GM12878 (cell line): ENCODE measurements at regions not wholly inside any gene's neighbourhood (a gene's known extent, or its start where the extent isn't known, plus 50 kb on each side); places are given as distances from the start of the nearest gene placed in this dataset.

Source experiments
- CBX5 ChIP-seq: sonication (generic); IDR thresholded peaks from 2 replicates; pipeline ENCODE4 v1.6.1; 2016; ENCODE audit warnings: low read depth, moderate library complexity, mild to moderate bottlenecking, inconsistent platforms
- CEBPB ChIP-seq, 2 experiments: fragments of 150-350 bp in 1 of 2; IDR thresholded peaks; 2 replicates each; pipeline ENCODE4 v1.6.1; 2012 to 2014; ENCODE audit warnings: low read depth in 2 of 2, low read length in 2 of 2, borderline replicate concordance in 1 of 2, inconsistent platforms in 1 of 2
- EP300 ChIP-seq, 2 experiments: fragments of 150-350 bp in 1 of 2; IDR thresholded peaks; 2 replicates each; pipeline ENCODE4 v1.6.1; 2011 to 2012; ENCODE audit warnings: low read depth in 2 of 2, low read length in 2 of 2, borderline replicate concordance in 1 of 2, improper control_type of control experiment in 1 of 2, inconsistent platforms in 1 of 2; ENCODE audit not compliant: control insufficient read depth in 1 of 2
- FOXK2 ChIP-seq: fragments of 450-650 bp; IDR thresholded peaks from 2 replicates; pipeline ENCODE4 v1.6.1; 2017; ENCODE audit warnings: mild to moderate bottlenecking, moderate library complexity
- GATAD2B ChIP-seq: fragments of 450-650 bp; conservative IDR thresholded peaks from 2 replicates; pipeline ENCODE4 v1.6.1; 2017; ENCODE audit warnings: low read depth, mild to moderate bottlenecking, moderate library complexity
- IRF4 ChIP-seq: IDR thresholded peaks from 2 replicates; pipeline ENCODE4 v1.6.1; 2011; ENCODE audit warnings: low read depth, low read length
- NRF1 ChIP-seq: conservative IDR thresholded peaks from 2 replicates; pipeline ENCODE4 v1.6.1; 2011; ENCODE audit warnings: mild to moderate bottlenecking, low read depth, low read length, improper control_type of control experiment
- SREBF2 ChIP-seq: IDR thresholded peaks from 2 replicates; pipeline ENCODE4 v1.6.1; 2012; ENCODE audit warnings: mild to moderate bottlenecking, low read length
- WRNIP1 ChIP-seq: IDR thresholded peaks from 2 replicates; pipeline ENCODE4 v1.6.1; 2011; ENCODE audit warnings: low read depth, low read length, improper control_type of control experiment, borderline replicate concordance
- TF ChIP-seq, protein P1 (sequence below): fragments of 450-650 bp; IDR thresholded peaks from 2 replicates; pipeline ENCODE4 v1.6.1; 2016; ENCODE audit warnings: mild to moderate bottlenecking, moderate library complexity, borderline replicate concordance
- TF ChIP-seq, protein P2 (sequence below): fragments of 450-650 bp; IDR thresholded peaks from 2 replicates; pipeline ENCODE4 v1.6.1; 2014; ENCODE audit warnings: mild to moderate bottlenecking

GRCh38 chrX:131728295-131729145 is 184.6 kb downstream of the OR13H1 start (continued):
- TF ChIP-seq IRF4 (no peak), FOXK2 (no peak), WRNIP1 (no peak), CBX5 (no peak), GATAD2B (no peak), NRF1 (no peak), CEBPB (IDR thresholded peaks at IDR 0.05; ENCODE audit: borderline replicate concordance in 1 of 2, low read depth in 2 of 2, low read length in 2 of 2) (no peak), EP300 (IDR thresholded peaks at IDR 0.05; ENCODE audit: borderline replicate concordance in 1 of 2, control insufficient read depth in 1 of 2, low read depth in 2 of 2, low read length in 2 of 2) (no peak), SREBF2 (no peak)
- TF ChIP-seq, protein P1, sequence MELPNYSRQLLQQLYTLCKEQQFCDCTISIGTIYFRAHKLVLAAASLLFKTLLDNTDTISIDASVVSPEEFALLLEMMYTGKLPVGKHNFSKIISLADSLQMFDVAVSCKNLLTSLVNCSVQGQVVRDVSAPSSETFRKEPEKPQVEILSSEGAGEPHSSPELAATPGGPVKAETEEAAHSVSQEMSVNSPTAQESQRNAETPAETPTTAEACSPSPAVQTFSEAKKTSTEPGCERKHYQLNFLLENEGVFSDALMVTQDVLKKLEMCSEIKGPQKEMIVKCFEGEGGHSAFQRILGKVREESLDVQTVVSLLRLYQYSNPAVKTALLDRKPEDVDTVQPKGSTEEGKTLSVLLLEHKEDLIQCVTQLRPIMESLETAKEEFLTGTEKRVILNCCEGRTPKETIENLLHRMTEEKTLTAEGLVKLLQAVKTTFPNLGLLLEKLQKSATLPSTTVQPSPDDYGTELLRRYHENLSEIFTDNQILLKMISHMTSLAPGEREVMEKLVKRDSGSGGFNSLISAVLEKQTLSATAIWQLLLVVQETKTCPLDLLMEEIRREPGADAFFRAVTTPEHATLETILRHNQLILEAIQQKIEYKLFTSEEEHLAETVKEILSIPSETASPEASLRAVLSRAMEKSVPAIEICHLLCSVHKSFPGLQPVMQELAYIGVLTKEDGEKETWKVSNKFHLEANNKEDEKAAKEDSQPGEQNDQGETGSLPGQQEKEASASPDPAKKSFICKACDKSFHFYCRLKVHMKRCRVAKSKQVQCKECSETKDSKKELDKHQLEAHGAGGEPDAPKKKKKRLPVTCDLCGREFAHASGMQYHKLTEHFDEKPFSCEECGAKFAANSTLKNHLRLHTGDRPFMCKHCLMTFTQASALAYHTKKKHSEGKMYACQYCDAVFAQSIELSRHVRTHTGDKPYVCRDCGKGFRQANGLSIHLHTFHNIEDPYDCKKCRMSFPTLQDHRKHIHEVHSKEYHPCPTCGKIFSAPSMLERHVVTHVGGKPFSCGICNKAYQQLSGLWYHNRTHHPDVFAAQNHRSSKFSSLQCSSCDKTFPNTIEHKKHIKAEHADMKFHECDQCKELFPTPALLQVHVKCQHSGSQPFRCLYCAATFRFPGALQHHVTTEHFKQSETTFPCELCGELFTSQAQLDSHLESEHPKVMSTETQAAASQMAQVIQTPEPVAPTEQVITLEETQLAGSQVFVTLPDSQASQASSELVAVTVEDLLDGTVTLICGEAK, result peak; percentile 69
- TF ChIP-seq, protein P2, sequence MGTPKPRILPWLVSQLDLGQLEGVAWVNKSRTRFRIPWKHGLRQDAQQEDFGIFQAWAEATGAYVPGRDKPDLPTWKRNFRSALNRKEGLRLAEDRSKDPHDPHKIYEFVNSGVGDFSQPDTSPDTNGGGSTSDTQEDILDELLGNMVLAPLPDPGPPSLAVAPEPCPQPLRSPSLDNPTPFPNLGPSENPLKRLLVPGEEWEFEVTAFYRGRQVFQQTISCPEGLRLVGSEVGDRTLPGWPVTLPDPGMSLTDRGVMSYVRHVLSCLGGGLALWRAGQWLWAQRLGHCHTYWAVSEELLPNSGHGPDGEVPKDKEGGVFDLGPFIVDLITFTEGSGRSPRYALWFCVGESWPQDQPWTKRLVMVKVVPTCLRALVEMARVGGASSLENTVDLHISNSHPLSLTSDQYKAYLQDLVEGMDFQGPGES, result no peak
